Memory B cell (primary cell): ENCODE measurements at regions not wholly inside any gene's neighbourhood (a gene's known extent, or its start where the extent isn't known, plus 50 kb on each side); places are given as distances from the start of the nearest gene placed in this dataset.

Experiments
- ATAC-seq: fragments of 150-1000 bp; cut with Tn5 transposase; 2 replicates; pipeline ENCODE4 v1.10.0; 2021; ENCODE audit warnings: low read depth, mild to moderate bottlenecking, moderate library complexity
- DNase-seq, 2 donors: peaks; one replicate each; pipeline ENCODE4 v3.0.0; 2022; ENCODE audit warnings: low spot score in 2 of 2
- H3K27ac Mint-ChIP-seq: one replicate; pipeline ENCODE4 v1.8.0; 2022; ENCODE audit warnings: mild to moderate bottlenecking, moderate library complexity, mixed read lengths
- H3K27me3 Mint-ChIP-seq: one replicate; pipeline ENCODE4 v1.8.0; 2022; ENCODE audit warnings: mixed read lengths
- H3K36me3 Mint-ChIP-seq: one replicate; pipeline ENCODE4 v1.8.0; 2022; ENCODE audit warnings: mild to moderate bottlenecking, mixed read lengths
- H3K4me1 Mint-ChIP-seq: one replicate; pipeline ENCODE4 v1.8.0; 2022; ENCODE audit warnings: mixed read lengths
- H3K4me3 Mint-ChIP-seq: one replicate; pipeline ENCODE4 v1.8.0; 2022; ENCODE audit warnings: mild to moderate bottlenecking, moderate library complexity, mixed read lengths
- H3K9me3 Mint-ChIP-seq: one replicate; pipeline ENCODE4 v1.8.0; 2022; ENCODE audit warnings: mixed read lengths

- no peak for ATAC-seq
- H3K4me3 Mint-ChIP-seq, result no peak overlapping the region
- H3K4me1 Mint-ChIP-seq, result peaks cover 9% of the 10 kb centered on the region
- H3K27ac Mint-ChIP-seq, result no peak overlapping the region
- H3K27me3 Mint-ChIP-seq, result no peaks in the 10 kb centered on the region
- H3K9me3 Mint-ChIP-seq, result no peaks in the 10 kb centered on the region
- no peak for DNase-seq
- no peaks in the 10 kb centered on the region for H3K36me3 Mint-ChIP-seq
These were observed 233.1 kb downstream of the LACC1 start for GRCh38 chr13:44112700-44113329.

GRCh38 chr13:44116562-44117332 lies 237.0 kb downstream of the LACC1 start:
- Mint-ChIP-seq H3K27ac (peak overlapping the region; percentile 53), H3K4me3 (no peak overlapping the region), H3K36me3 (no peaks in the 10 kb centered on the region), H3K9me3 (no peaks in the 10 kb centered on the region), H3K27me3 (no peaks in the 10 kb centered on the region), H3K4me1 (peaks cover 11% of the 10 kb centered on the region)
- DNase-seq (no peak), ATAC-seq (peak; percentile 38)

DNA sequence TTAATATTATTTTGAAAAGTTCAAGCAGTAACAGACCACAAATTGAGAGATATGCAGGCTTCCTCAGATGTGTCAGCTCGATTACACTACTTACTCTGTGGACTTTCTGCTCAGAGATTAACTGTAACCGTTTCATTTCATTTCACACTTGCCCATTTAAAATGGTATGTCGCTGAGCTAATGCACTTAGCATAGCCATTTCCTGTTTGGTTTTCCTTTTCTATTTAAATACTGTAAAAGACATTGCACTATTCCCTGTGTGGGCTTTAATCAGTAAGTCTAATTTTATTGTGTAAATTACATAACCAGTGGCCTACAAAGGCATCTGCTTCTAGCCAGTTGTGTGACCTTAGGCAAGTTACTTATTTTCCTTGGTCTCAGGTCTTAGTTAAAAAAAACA lies 237.6 kb downstream of the LACC1 start:
- DNase-seq, result no peak

DNA sequence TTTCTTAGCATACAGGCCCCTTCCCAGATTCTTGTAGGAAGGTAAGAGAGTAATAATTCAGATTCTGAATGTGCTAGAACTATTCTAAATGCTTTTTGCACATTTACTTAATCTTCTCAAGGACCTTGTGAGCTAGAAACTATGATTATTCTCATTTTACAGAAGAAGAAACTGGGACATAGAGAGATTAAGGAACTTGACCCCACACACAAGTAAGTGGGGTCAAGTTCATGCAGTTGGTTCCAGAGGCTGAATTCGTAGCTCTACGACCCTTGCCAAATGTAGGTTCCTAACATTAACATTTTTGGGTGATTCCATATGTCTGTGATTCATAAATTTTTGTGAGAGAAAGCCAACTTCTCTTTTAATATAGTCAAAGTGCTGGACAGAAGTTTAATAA lies 238.1 kb downstream of the LACC1 start:
- no peaks in the 10 kb centered on the region for H3K36me3 Mint-ChIP-seq
- no peaks in the 10 kb centered on the region for H3K9me3 Mint-ChIP-seq
- no peak for ATAC-seq
- no peaks in the 10 kb centered on the region for H3K27me3 Mint-ChIP-seq
- peak overlapping the region; percentile 53 for H3K27ac Mint-ChIP-seq
- peaks cover 11% of the 10 kb centered on the region for H3K4me1 Mint-ChIP-seq
- H3K4me3 Mint-ChIP-seq, result no peak overlapping the region
- no peak for DNase-seq

More for the DNA sequence above, 237.6 kb downstream of the LACC1 start:
- H3K27me3 Mint-ChIP-seq, result no peaks in the 10 kb centered on the region
- peak overlapping the region; percentile 53 for H3K27ac Mint-ChIP-seq
- ATAC-seq, result peak; percentile 24
- H3K9me3 Mint-ChIP-seq, result no peaks in the 10 kb centered on the region
- H3K4me1 Mint-ChIP-seq, result peaks cover 11% of the 10 kb centered on the region
- no peak overlapping the region for H3K4me3 Mint-ChIP-seq
- H3K36me3 Mint-ChIP-seq, result no peaks in the 10 kb centered on the region

DNA sequence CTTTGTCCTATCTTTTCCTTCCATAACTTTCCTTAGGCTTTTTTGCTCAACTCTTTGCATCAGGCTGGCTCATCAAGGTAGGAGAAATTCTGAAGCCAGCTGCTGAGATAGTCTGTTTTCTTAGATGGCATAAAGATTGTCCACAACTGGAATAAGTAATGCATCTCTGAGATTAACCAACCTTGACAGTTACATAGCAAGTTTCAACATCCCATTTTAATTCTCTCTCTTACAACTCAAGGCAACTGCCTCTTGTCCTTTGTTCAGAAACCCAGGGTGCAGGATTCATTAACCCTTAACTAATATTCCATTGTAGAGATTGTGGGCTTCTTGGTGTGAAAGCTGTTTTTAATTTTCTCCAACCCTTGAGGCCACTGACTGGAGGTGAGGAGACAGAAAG lies 239.2 kb downstream of the LACC1 start:
- ATAC-seq (no peak), DNase-seq (no peak)
- peaks cover 3% of the 10 kb centered on the region for H3K36me3 Mint-ChIP-seq
- H3K4me3 Mint-ChIP-seq, result no peak overlapping the region
- peaks cover 11% of the 10 kb centered on the region for H3K4me1 Mint-ChIP-seq
- H3K27ac Mint-ChIP-seq, result no peak overlapping the region
- H3K27me3 Mint-ChIP-seq, result peaks cover 3% of the 10 kb centered on the region
- H3K9me3 Mint-ChIP-seq, result peaks cover 3% of the 10 kb centered on the region

DNA sequence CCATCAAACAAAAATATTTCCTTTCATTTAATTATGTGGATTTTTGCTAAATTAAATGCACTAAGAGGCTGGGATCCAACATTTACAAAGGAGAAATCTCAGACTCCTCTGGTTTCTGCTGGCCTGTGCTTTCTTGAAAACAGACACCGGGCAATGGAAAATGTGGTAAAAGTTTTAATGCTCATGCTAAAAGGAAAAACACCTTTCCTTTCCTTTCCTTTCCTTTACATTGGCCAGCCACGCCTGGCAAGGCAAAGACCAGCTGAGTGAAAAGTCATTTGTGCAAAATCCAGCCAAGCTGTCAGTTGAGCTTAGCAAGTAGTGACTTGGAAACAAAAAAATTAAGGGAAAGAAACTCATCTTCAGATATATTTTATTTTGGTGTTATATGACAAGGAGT lies 240.3 kb downstream of the LACC1 start:
- Mint-ChIP-seq H3K4me1 (peaks cover 11% of the 10 kb centered on the region), H3K36me3 (peaks cover 6% of the 10 kb centered on the region), H3K4me3 (no peak overlapping the region), H3K27ac (no peak overlapping the region), H3K27me3 (peaks cover 3% of the 10 kb centered on the region), H3K9me3 (peaks cover 6% of the 10 kb centered on the region)
- ATAC-seq (no peak), DNase-seq (no peak)

GRCh38 chr13:44120849-44121755 lies 241.4 kb downstream of the LACC1 start:
- H3K36me3 Mint-ChIP-seq, result peaks cover 6% of the 10 kb centered on the region
- DNase-seq (no peak), ATAC-seq (no peak)
- no peak overlapping the region for H3K27ac Mint-ChIP-seq
- peaks cover 6% of the 10 kb centered on the region for H3K27me3 Mint-ChIP-seq
- peaks cover 6% of the 10 kb centered on the region for H3K9me3 Mint-ChIP-seq
- H3K4me1 Mint-ChIP-seq, result peaks cover 11% of the 10 kb centered on the region
- H3K4me3 Mint-ChIP-seq, result no peak overlapping the region

DNA sequence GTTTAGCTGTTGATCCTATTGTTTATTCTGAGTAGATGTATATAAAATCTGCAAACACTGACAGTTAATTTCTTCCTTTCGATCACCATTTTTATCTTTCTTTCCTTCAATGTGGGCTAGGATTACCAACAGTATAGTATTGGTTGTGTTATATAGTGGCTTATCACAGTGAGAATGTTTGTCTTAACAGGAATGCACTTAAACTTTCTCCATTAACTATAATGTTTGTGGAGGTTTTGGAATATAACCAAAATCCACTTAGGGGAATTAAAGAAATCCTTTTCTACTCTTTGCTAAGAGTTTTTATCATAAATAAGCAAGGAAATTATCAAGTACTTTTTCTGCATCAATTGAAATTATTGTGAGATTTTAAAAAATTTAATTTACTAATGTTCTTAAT lies 244.6 kb downstream of the LACC1 start:
- Mint-ChIP-seq H3K27me3 (peaks cover 8% of the 10 kb centered on the region), H3K27ac (no peak overlapping the region), H3K4me3 (no peak overlapping the region), H3K36me3 (peaks cover 6% of the 10 kb centered on the region), H3K9me3 (peaks cover 6% of the 10 kb centered on the region), H3K4me1 (no peaks in the 10 kb centered on the region)
- ATAC-seq (no peak), DNase-seq (no peak)

GRCh38 chr13:44125943-44126469 lies 246.3 kb downstream of the LACC1 start:
- H3K27me3 Mint-ChIP-seq, result peaks cover 12% of the 10 kb centered on the region
- H3K9me3 Mint-ChIP-seq, result peaks cover 6% of the 10 kb centered on the region
- DNase-seq (no peak), ATAC-seq (no peak)
- H3K27ac Mint-ChIP-seq, result no peak overlapping the region
- H3K4me3 Mint-ChIP-seq, result no peak overlapping the region
- H3K36me3 Mint-ChIP-seq, result peaks cover 6% of the 10 kb centered on the region
- H3K4me1 Mint-ChIP-seq, result no peaks in the 10 kb centered on the region

DNA sequence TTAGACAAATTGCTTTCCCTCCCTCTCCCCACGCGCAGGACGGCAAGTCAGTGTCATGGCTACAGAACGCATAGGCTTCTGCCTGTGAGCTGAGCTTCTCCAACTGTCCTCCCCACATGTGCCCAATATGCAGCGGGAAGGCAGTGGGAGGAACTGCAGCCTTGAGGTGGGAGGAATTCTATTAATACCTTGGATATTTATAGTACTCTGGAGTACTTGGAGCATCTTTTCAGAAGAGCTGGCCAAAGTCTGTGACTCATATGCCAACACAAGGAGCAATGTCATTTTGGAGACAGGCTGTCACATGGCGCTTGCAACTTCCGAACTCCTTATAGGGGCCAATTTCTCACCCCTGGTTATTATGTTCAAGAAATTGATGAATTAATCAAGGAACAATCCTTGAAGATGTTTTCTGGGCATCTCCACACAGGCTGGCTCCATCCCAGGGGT lies 245.0 kb upstream of the SERP2 start:
- peaks cover 2% of the 10 kb centered on the region for H3K36me3 Mint-ChIP-seq
- DNase-seq (no peak), ATAC-seq (no peak)
- H3K4me3 Mint-ChIP-seq, result no peak overlapping the region
- H3K4me1 Mint-ChIP-seq, result no peaks in the 10 kb centered on the region
- no peak overlapping the region for H3K27ac Mint-ChIP-seq
- peaks cover 4% of the 10 kb centered on the region for H3K9me3 Mint-ChIP-seq
- peaks cover 10% of the 10 kb centered on the region for H3K27me3 Mint-ChIP-seq

DNA sequence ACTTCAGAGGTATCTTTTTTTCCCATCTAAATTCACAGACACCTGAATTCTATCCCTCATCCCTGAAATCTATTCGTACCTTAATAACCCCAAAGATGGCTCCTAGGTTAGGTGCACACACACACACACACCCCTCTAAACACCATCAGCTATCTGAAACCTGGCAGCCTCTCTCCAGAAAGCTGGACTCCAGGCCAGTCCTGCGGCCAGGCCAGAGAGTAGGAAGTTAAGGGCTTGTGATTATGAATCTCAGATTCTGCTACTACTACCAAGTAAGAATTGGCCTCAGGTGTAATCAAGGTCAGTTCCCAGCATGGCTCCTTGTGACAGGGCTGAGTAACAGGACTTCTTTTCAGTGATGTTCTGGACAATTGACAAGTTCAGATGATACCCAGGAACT lies 244.2 kb upstream of the SERP2 start:
- Mint-ChIP-seq H3K4me3 (no peak overlapping the region), H3K36me3 (no peaks in the 10 kb centered on the region), H3K27ac (no peak overlapping the region), H3K9me3 (no peaks in the 10 kb centered on the region), H3K4me1 (no peaks in the 10 kb centered on the region), H3K27me3 (peaks cover 10% of the 10 kb centered on the region)
- ATAC-seq, result no peak
- no peak for DNase-seq

DNA sequence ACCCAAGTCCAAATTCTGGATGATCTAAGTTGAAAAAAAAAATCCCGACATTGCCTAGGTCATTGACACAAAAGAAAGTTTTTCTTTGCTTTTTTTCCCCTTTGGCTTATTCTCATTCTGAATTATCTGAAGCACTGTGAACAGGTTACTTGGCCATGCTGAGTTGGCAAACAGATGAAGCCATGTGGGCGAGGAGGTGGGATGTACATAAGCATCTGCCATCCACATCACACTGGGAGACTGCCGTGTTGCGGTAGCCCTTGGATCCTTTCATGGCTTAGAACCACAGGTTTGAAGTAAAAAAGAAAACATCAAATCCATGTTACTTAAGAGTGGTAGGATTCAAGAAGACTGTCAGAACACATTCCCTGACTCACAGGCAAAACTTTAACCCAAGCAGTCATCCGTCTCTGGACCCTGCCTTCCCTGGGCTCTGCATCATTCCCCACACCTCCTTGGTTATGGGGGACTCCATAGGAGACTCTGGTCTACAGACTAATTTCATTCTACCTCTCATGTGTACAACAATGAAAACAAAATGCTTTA lies 242.5 kb upstream of the SERP2 start:
- no peak for ATAC-seq

GRCh38 chr13:44132710-44133109 lies 240.9 kb upstream of the SERP2 start:
- Mint-ChIP-seq H3K27ac (no peak overlapping the region), H3K27me3 (peaks cover 10% of the 10 kb centered on the region), H3K4me1 (no peaks in the 10 kb centered on the region), H3K4me3 (no peak overlapping the region), H3K9me3 (no peaks in the 10 kb centered on the region), H3K36me3 (no peaks in the 10 kb centered on the region)
- no peak for ATAC-seq
- no peak for DNase-seq

More for the DNA sequence above, 242.5 kb upstream of the SERP2 start:
- no peak overlapping the region for H3K27ac Mint-ChIP-seq
- H3K4me3 Mint-ChIP-seq, result no peak overlapping the region
- H3K4me1 Mint-ChIP-seq, result no peaks in the 10 kb centered on the region
- H3K27me3 Mint-ChIP-seq, result peaks cover 10% of the 10 kb centered on the region
- H3K36me3 Mint-ChIP-seq, result no peaks in the 10 kb centered on the region
- no peak for DNase-seq
- H3K9me3 Mint-ChIP-seq, result no peaks in the 10 kb centered on the region
